NB4 (cell line): ENCODE measurements at regions not wholly inside any gene's neighbourhood (a gene's known extent, or its start where the extent isn't known, plus 50 kb on each side); places are given as distances from the start of the nearest gene placed in this dataset.

Experiments
- DNase-seq: peaks from one replicate; pipeline ENCODE4 v3.0.0; 2010; ENCODE audit warnings: low read depth
- H3K4me3 ChIP-seq: one replicate; pipeline ENCODE4 v1.5.1; 2011; ENCODE audit warnings: mild to moderate bottlenecking, low read depth, low read length, moderate library complexity
- MYC ChIP-seq: IDR thresholded peaks from 2 replicates; pipeline ENCODE4 v1.6.1; 2011; ENCODE audit warnings: low read depth, low read length
- POLR2A ChIP-seq: IDR thresholded peaks from 2 replicates; pipeline ENCODE4 v1.6.1; 2011; ENCODE audit warnings: mild to moderate bottlenecking; ENCODE audit not compliant: insufficient read length; ENCODE audit errors: extremely low read depth
- TF ChIP-seq, protein P1 (sequence below): IDR thresholded peaks from one replicate; pipeline ENCODE4 v1.5.1; 2012; ENCODE audit warnings: low read depth, low read length
- TF ChIP-seq, protein P2 (sequence below): IDR thresholded peaks from 2 replicates; pipeline ENCODE4 v1.6.1; 2011; ENCODE audit warnings: low read depth, low read length

- H3K4me3 ChIP-seq, result no peak overlapping the region
- no peak for TF ChIP-seq POLR2A
- TF ChIP-seq MYC, result no peak
- TF ChIP-seq, protein P1, sequence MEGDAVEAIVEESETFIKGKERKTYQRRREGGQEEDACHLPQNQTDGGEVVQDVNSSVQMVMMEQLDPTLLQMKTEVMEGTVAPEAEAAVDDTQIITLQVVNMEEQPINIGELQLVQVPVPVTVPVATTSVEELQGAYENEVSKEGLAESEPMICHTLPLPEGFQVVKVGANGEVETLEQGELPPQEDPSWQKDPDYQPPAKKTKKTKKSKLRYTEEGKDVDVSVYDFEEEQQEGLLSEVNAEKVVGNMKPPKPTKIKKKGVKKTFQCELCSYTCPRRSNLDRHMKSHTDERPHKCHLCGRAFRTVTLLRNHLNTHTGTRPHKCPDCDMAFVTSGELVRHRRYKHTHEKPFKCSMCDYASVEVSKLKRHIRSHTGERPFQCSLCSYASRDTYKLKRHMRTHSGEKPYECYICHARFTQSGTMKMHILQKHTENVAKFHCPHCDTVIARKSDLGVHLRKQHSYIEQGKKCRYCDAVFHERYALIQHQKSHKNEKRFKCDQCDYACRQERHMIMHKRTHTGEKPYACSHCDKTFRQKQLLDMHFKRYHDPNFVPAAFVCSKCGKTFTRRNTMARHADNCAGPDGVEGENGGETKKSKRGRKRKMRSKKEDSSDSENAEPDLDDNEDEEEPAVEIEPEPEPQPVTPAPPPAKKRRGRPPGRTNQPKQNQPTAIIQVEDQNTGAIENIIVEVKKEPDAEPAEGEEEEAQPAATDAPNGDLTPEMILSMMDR, result no peak
- TF ChIP-seq, protein P2, sequence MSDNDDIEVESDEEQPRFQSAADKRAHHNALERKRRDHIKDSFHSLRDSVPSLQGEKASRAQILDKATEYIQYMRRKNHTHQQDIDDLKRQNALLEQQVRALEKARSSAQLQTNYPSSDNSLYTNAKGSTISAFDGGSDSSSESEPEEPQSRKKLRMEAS, result no peak
- DNase-seq, result peak; percentile 5
These were observed 686.0 kb upstream of the DDX18 start for GRCh38 chr2:117128461-117128860.

- TF ChIP-seq, protein P2, result no peak
- TF ChIP-seq, protein P1, result no peak
- no peak for TF ChIP-seq POLR2A
- no peak for TF ChIP-seq MYC
- no peak overlapping the region for H3K4me3 ChIP-seq
- DNase-seq, result peak; percentile 2
These were observed 677.1 kb upstream of the DDX18 start for GRCh38 chr2:117137371-117137770.

- no peak for DNase-seq
- no peak overlapping the region for H3K4me3 ChIP-seq
- TF ChIP-seq MYC, result no peak
These were observed 645.3 kb upstream of the DDX18 start for GRCh38 chr2:117169036-117169765.

DNA sequence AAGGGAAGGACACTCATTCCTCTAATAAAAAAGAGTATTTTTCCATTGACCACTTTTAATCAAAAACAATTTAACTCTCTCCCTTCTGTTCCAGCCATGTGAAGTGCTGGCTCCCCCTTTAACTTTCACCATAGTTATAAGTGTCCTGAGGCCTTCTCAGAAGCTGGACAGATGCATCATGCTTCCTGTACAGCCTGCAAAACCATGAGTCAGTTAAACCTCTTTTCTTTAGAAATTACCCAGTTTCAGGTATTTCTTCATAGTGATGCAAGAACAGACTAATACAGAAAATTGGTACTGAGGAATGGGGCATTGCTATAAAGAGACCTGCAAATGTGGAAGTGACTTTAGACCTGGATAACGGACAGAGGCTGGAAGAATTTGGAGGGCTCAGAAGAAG, 643.6 kb upstream of the DDX18 start:
- TF ChIP-seq POLR2A (no peak), MYC (no peak)
- TF ChIP-seq, protein P2, result no peak
- TF ChIP-seq, protein P1, result no peak
- no peak overlapping the region for H3K4me3 ChIP-seq
- DNase-seq, result peak; percentile 29

GRCh38 chr2:117179405-117179804, 635.1 kb upstream of the DDX18 start:
- no peak for TF ChIP-seq MYC
- TF ChIP-seq, protein P1, result no peak
- TF ChIP-seq, protein P2, result no peak
- no peak for TF ChIP-seq POLR2A
- H3K4me3 ChIP-seq, result no peak overlapping the region
- DNase-seq, result no peak

DNA sequence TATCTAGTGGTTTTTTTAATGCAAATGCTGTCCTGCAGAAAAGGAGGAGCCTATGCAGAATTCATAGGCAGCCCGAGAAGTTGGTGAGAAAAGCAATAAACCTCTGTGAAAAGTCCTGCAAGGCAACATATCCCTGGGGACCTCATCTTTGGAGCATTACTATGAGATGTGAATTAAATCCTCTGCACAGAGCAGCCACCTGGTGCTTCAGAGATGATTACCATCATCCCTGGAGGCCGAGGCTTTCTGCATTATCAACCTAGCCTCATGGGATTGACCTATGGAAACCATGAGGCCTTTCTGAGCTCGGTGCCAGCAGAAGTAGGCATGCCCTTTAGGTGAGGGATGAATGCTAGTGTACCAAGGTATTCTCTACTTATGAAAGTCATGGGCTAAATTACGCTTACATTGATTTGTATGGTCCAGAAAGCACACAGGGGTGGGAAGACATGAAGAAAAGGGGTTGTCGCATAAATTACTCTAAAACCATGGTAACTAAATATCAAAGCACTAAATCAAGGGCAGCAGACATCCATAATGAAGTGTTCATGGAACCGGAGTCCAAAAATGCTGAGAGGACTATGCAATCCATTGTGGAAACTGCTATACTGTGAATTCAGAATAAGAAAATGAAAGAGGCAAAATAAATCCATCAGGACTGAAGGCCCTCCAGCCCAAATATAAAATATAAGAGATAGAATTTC, 623.5 kb upstream of the DDX18 start:
- no peak for TF ChIP-seq POLR2A
- TF ChIP-seq, protein P2, result no peak
- no peak overlapping the region for H3K4me3 ChIP-seq
- DNase-seq, result no peak

- no peak overlapping the region for H3K4me3 ChIP-seq
- no peak for DNase-seq
- TF ChIP-seq, protein P2, result no peak
- TF ChIP-seq, protein P1, result no peak
- TF ChIP-seq POLR2A, result no peak
- no peak for TF ChIP-seq MYC
These were observed 619.1 kb upstream of the DDX18 start for GRCh38 chr2:117195381-117195780.
